ENCODE measurements at regions not wholly inside any gene's neighbourhood (a gene's known extent, or its start where the extent isn't known, plus 50 kb on each side); places are given as distances from the start of the nearest gene placed in this dataset.

DNA sequence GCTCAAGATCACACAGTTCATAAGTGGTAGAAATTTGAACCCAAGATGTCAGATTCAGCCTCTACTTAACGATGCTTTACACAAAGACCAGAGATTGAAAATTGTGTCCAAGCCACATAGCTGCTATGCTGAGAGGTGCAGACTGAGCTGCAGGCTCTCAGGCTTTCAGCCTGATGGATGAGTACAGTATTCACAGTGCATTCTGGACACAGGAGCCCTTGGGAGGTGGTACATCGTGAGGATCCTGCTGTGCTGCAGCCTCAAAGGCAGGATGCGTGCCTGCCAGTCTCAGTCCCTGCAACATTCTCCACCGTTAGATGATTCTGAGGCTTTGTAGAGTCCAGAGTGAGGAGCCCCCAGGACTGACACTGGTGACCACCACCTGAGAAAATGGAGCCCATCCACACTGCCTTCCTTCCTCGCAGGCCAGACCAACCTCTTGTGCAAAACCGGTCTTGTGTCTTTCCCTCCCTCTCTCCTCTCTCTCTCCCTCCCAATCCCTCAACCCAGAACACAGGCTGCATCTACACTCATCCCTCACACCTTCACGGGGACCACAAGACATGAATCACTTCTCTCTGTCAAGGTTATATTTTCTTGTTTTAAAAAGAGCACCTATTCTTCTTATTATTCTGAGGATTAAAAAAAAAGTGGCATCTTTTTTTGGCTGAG lies 203.4 kb upstream of the ZNF507 start:
- no peak for DNase-seq

DNA sequence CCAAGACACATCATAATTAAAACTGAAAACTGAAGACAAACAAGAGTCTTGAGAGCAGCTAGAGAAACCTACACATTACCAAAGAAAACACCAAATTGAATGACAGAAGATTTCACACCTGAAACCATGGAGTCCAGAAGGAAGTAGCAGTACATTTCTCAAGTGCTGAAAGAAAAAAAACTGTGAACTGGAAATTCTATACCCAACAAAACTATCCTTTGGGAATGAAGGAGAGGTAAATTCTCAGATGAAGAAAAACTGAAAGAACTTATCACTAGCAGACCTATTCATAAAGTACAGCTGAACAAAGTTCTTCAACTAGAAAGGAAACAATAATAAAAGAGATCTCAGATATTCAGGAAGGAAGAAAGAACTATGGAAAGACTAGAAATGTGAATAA lies 198.7 kb upstream of the ZNF507 start:
- DNase-seq: no peak

DNA sequence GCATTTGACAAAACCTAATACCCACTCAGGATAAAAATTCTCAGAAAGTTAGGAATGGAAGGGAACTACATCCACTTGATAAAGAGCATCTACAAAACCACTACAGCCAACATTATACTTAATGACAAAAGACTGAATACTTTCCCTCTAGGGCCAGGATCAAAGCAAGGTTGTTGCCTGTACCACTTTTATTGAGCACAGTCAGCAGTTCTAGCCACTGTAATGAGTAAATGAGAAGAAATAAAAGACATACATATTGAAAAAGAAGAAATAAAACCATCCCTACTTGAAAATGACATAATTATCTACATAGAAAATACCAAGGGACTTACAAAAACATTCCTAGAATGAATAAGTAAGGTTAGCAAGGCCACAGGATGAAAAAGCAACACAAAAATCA lies 194.8 kb upstream of the ZNF507 start:
- no peak for DNase-seq

DNA sequence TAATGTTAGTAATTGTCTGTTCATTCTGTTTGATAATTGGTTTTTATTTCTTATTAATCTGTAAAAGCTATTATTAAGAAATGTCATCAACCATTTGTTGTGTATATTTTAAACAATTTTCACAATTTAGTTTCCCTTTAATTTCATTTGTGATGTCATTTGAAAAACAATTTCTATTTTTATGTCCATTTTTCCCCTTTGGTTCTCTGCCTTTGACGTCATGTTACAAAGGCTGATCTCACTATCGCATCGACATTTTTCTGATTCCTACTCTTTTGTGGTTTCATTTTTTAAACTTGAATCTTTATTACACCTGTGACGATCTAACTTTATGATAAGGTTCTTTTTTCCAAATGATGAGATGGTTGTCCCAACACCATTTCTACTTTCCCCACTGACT lies 191.0 kb upstream of the ZNF507 start:
- DNase-seq: no peak

DNA sequence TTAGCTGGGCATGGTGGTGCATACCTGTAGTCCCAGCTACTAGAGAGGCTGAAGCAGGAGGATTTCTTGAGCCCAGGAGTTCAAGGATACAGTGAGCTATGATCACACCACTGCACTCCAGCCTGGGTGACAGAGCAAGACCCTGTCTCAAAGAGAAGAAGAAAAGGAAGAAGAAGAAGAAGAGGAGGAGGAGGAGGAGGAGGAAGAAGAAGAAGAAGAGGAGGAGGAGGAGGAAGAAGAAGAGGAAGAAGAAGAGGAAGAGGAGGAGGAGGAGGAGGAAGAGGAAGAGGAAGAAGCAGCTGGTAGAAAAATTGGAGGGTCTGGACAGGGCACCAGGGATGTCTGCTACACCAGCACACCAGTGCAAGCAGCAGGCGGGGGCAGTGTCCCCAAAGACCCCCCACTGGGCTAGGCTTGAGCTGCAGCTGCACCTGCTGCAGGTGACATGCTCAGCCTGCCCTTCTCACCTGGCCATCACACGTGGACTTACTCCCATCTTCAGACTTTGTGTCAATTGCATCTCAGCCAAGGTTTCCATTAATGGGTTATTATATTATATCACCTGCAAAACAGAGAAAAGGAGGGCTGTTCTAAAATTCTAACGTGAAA lies 180.9 kb upstream of the ZNF507 start:
- no peak for DNase-seq

DNA sequence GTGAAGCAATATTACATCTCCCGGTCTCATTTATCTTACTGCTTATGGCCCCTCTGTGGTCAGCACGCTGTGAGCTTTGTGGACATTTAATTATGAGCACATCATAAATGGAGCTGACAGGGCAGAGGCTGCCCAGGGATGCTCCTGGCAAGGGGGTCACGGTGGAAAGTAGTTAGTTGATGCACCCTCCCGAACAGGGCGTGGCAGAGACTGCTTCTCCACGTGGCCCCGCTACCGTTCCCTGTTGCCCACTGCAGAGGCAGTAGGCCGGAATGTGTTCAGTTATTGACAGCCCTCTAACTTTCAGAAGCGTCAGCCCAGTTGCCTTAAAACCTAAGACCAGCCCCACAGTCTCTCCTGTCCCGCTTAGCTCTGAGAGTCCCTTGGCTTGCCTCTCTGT lies 180.3 kb upstream of the ZNF507 start:
- no peak for DNase-seq

DNA sequence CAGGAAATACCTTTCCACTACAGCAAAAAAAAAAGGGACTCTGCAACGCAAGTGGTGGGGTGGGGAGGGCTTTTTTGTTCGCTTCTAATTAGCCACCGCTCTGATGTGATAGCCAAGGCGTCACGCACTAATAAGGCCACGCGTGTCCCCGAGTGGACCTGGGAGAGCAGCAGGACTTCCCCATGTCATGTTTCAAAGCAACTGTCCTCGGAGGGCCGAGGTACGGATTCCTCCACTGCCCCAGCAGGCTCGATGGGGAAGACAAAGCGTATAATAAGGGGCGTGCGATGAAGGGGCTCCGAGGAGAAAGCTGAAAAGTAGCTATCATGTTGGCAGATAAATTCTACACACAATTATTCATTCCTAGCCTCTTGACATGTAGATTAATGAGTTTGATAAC lies 179.7 kb upstream of the ZNF507 start:
- no peak for DNase-seq

DNA sequence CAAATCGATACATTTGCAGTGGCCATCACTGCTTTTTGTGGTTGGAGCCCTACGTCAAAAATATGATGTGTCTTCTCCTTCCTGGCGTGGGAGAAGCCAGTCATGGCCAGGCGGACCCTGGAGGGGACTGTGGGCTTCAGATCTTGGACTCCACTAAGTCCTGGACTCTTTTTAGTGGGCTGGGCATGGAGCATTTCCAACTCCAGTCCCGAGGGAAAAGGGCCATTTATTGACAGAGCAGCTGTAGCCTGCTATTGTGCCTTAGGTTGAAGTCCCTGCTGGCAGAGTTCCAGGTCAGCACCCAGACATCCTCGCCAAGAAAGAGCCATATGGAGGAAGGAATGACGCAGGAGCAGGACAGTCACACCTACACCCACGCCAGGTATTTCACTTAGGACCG lies 179.2 kb upstream of the ZNF507 start:
- DNase-seq: no peak

DNA sequence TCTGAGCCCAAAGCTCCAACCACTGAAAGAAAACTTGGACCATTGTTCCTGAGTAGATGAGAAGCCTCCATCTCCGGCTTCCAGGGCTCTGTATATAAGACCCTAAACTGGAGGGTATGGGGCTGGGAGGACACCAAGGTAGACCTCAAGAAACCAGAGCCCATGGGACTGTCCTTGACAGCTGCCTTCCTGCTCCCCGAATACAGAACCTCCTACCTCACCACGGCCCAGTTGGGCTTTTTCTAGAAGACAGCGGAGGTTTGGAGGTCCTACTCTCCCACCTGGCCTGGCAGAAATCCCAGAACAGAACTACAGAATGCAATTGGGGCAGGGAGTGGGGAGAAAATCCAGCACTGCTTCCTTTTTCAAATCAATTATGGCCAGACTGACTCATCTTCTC lies 177.3 kb upstream of the ZNF507 start:
- no peak for DNase-seq

DNA sequence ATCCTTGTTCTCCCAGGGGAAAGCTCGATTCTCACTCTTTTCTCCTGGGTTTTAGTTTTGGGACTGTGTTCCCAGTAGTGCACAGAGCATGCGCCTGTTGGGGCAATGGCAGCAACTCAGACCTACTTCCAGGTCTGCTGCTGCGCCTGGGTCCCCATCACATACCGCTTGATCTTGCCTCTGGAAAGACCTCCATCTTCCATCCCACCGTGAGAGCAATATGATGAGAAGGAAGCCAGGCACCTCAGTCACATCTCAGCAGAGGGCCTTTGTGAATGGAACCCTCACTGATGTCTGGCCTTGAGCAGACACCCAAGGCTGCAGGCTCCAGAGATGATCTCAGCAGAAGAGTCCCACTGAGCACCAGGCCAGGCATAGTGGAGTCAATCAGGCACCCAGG lies 176.8 kb upstream of the ZNF507 start:
- DNase-seq: no peak

DNA sequence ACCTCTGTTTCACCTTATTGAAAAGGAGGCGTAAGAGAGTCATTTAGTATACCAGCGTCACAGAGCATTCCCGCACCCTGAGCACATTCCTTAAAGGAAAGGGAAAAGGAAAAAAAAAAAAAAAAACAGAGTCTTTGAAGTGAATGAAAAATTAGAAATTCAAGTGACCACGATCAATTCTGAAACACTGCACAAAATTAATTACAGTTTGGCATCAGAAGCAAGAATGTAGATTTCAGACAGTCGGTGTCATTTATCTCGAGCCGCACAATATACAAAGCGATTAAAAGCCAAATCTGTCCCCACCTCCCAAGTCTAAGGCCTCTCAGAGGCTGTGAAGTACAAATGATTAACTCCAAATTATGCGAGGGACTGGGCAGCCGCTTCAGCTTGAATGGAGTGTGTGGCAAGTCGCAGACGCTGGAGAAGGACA lies 173.7 kb upstream of the ZNF507 start:
- no peak for DNase-seq

DNA sequence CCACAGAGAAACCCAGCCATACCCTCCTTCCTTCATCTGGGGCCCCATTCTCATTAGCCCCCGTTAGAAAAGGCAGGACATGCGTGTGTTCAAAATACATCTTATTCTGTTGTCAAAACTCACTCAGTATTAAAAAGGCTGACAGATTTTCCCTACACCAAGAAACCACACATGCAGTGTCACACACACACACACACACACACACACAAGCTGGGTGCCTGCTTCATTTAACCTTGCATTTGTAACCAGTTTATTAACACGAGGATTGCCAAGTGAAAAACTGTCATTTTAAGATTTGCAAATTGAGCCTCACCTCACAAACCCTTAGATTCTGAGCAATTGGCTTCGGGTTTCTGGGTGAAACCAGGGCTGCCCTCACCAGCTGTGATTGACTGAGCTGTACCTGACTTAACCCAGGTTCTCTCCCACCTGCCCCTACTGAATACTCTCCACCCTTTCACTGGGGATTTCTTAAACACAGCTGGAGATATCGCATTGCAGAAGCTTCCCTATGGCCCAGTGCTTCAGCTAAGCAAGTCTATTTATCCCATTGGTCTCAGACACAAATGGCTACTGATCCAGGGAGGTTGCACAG lies 172.7 kb upstream of the ZNF507 start:
- DNase-seq: no peak

DNA sequence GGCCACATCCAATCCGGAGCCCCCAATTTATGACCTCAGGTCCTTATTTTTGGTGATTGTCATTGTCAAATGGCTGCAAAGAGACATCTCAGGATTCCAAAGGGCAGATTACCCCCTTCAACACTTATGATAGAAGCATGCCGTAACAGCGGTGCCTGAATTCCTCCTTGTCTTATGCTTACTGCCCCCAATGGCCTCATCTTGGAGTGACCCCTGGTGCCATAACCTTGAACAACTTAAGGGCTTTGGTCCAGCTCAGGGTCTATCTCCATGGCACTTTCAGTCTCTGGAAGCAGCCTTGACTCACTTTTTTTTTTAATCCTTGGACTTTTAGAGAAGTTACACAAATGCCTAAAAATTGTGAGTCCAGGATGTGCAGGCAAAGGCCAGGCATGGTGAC lies 171.6 kb upstream of the ZNF507 start:
- no peak for DNase-seq

DNA sequence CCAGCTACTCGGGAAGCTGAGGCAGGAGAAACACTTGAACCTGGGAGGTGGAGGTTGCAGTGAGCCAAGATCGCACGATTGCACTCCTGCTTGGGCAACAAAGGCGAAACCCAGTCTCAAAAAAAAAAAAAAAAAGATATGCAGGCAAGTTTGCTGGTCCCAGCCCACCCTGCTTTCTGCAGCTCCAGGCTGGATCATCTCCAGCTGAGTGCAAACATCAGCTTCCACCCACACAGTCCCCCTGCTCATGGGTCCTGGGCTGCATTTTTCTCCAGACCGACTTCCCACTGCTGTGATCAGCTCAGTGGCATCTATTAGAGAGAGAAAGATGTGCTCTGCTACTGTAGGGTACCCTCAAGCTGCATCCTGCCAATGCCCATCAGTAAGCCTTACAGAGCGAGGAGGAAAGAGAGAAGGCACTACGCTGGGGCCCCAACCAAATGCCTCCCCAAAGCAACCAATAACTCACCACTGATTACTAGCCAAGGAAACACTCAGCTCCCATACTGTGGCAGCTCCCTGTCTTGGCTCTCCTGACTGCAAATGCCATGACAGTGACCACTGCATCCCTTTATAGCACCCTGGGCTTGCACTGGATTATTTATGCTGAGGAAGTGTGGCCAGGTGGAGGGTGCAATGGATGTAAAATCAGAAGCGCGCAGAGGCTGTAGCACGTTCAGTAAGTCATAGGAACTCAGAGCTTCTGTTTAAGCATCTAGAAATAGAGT lies 170.9 kb upstream of the ZNF507 start:
- no peak for DNase-seq

DNA sequence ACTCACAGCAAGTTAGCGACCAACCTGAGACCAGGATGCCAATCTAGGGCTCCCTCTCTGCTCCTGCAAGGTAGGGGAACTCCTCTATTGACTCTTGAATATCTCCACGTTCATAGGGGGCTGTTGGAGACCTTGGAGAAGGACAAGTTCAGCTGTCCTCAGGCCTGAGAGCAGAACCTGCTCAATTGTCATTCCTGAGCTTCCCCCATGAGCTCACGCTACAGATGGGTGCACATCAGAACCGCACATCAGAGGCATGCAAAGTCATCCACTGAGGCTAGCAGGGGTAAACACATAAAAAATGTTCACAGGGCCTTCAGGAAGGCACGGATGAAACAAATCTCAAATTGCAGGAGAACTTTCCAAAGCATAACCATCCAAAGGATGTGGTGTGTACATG lies 168.8 kb upstream of the ZNF507 start:
- no peak for DNase-seq

DNA sequence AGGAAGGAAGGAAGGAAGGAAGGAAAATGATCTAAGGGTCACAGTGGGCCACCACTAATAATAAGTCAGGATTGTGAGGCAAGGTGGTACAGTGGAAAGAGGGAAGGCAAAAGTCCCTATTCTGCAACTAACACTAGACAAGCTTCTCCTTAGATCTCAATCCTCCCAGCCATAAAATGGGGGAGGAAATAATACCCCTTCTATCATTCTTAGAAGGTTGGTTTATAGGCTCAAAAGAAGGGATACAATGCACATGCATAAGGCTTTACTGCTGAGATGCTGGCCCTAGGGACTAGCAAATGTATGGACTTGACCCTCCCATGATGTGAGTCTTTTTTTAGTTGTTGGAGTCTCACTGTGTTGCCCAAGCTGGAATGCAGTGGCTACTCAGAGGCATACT lies 167.7 kb upstream of the ZNF507 start:
- no peak for DNase-seq

DNA sequence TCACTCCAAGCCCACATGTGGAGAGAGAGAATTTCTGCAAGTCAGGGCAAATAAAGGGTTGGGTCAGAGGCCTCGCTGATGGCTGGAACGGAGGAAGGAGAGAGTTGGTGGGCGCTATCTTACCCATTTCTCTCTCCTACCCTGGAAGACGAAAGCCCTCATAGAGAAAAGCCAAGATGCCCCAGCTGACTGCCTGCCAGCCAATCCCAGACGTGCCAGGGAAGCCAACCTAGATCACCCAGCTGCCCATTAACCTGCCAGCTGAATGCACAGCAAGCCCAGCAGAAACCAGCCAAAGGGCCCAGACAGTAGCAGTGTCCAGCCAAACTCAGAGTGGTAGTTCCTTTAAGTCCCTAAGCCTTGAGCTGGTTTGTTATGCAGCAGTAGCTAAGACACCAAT lies 167.0 kb upstream of the ZNF507 start:
- no peak for DNase-seq

DNA sequence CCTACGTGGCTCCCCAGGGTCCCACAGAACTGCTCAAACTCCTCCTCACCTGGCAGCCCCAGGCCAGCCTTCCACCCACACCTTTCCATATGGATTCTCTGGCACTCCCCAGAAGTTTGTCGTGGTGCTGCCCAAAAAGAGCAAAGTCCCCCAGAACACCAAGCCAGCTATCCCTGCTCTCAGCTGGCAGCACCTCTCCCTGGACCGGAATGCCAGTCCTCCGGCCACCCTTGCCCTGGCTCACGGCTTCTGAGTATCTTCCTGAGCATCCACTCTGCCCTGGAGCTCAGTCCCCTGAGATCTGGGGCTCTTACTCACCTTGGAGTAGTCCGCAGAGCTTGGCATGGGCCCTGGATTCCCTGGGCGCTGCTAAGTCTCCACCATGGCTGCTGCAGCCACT lies 166.5 kb upstream of the ZNF507 start:
- DNase-seq: no peak

DNA sequence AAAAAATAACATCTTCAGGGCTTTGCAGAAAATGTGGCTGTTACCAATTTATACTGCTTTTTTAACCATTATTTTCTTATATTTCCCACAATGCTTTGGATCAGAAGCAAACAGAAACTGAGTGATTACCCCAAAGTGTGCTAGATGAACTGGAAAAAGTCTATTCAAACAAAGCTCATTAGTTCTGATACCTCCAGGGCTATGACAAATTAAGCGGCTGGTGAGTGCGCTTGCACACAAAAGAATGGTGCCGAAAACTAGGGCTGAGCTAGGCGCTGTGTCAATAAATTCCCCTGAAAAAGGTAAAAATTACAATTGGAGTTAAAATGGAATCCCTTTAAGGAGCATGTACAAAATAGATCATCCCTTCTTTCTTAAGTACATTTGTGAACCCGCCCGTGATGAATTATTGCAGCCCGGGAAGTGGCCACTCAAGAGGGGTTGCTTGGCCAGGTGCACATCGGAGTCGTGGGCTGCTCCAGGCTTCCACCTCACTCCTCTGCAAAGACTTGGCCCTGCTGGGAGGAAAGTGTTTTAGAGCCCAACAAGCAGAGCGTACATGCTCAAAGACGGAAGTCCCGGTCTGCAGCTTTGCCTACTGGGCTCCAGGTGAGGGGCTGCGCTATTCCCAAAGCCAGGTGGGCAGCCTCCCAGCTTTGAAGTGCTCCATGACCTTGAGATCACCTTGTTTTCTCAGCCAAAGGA lies 164.0 kb upstream of the ZNF507 start:
- no peak for DNase-seq

DNA sequence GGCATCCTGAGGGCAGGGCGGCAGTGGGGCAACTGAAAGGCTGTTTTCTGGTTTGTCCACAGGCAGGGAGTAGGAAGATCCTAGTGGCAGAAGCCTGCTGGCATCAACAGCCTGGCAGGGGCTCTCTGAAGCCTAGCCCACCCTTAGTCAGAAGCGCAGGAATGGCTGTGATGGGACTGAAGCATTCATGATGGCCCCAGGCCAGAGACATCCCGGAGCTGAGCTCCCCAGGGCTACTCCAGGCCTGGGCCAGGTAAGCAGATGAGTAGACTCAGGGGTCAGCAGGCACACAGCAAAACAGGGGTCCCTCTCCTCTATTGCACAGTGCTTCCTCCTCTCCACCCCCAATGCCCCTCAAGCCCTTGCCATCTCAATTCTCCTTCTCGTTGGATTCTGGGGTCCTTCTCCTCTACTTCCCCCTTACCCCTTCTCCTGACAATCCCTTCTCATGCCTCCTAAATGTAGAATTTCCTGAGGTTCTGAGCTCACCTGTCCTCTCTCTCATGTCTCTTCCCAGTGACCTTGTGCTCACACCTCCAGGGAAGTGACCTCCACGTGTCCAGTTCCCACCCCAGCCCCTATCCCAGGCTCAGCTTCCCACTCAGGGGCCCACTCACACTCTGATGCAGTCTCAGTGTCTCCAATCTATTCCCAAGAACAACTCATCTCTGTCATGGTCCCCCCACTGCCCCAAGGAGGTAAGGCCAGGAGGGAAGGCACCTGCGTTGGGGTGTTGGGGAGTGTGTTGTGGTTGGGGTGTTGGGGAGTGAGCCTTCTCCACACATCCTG lies 158.7 kb upstream of the ZNF507 start:
- no peak for DNase-seq

DNA sequence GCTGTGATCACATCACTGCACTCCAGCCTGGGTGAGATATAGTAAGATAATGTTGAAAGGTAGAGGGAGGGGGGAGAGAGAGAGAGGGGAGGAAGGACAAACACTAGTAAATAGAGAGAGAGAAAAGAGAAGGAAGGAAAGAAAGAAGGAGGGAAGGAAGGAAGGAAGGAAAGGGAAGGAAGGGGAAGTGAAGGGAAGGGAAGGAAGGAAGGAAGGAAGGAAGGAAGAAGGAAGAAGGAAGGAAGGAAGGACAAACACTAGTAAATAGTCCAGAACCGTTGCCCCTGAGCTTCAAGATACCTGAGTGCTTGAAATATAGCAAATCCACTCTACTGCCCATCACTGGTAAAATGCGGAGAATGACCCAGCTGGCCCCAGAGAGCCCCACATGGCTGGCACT lies 156.5 kb upstream of the ZNF507 start:
- DNase-seq: no peak

DNA sequence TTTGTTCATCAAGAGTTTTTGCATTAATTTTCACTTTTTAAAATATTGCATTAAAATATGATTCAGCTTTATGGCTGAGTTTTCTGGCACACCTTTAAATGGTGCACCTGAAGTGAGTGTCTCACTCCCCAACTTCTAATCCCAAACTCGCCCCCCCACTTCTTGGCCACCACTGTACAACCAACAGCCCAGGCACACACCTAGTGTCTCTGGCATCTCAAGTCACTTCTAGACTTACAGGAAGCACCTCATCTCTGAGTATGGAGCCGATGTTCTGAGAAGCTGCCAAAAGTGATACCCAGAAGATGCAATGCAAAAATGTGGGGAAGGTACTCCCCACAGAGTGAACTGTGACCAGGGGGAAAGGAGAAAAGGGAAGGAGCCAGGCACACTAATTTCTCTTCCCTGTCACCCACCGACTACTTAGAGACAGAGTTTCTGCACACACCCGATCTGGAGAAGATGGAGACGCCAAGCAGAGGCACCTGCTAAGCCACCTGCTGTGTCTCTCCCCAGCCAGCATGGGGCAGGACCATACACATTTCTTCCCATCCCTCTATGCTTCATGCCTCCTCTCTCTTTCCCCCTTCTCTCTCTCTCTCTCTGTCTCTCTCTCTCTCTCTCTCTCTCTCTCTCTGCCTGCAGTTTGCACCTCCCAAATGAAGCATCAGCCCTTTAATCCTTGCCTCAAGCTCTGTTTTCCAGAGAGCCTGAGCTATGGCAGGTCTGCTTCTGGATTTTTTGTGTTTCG lies 155.3 kb upstream of the ZNF507 start:
- DNase-seq: no peak

Data from CD4-positive, alpha-beta T cell treated with Interleukin-17A for 4 hours (primary cell).